ENCODE measurements at regions not wholly inside any gene's neighbourhood (a gene's known extent, or its start where the extent isn't known, plus 50 kb on each side); places are given as distances from the start of the nearest gene placed in this dataset.
"Not testable (repeated sequence)": the region's sequence is repeated elsewhere in the genome, so short reads cannot be mapped to it uniquely, and the experiment has no call there.

GRCh38 chr15:24485885-24486567 lies 189.5 kb upstream of the NPAP1 start:
- not testable (repeated sequence) for DNase-seq (ENCODE audit: low read depth); H3K4me3 ChIP-seq (ENCODE audit: low read depth, low read length)

- not testable (repeated sequence) for H3K4me3 ChIP-seq (ENCODE audit: low read depth, low read length); DNase-seq (ENCODE audit: low read depth)
Observed at GRCh38 chr15:24488164-24488907, 187.2 kb upstream of the NPAP1 start.

GRCh38 chr15:24505216-24505615 lies 170.4 kb upstream of the NPAP1 start:
- not testable (repeated sequence) for H3K4me3 ChIP-seq (ENCODE audit: low read depth, low read length)

GRCh38 chr15:24509714-24510113 lies 165.9 kb upstream of the NPAP1 start:
- not testable (repeated sequence) for DNase-seq (ENCODE audit: low read depth); H3K4me3 ChIP-seq (ENCODE audit: low read depth, low read length)

More at GRCh38 chr15:24505216-24505615, 170.4 kb upstream of the NPAP1 start:
- DNase-seq (ENCODE audit: low read depth), result not testable (repeated sequence)

GRCh38 chr15:24511598-24511997 lies 164.0 kb upstream of the NPAP1 start:
- DNase-seq (ENCODE audit: low read depth); H3K4me3 ChIP-seq (ENCODE audit: low read depth, low read length): not testable (repeated sequence)

GRCh38 chr15:24518772-24519171 lies 156.8 kb upstream of the NPAP1 start:
- not testable (repeated sequence) for DNase-seq (ENCODE audit: low read depth); H3K4me3 ChIP-seq (ENCODE audit: low read depth, low read length)

- not testable (repeated sequence) for H3K4me3 ChIP-seq (ENCODE audit: low read depth, low read length); DNase-seq (ENCODE audit: low read depth)
Observed at GRCh38 chr15:24531235-24531634, 144.3 kb upstream of the NPAP1 start.

- not testable (repeated sequence) for DNase-seq (ENCODE audit: low read depth)
Observed at GRCh38 chr15:24534032-24534431, 141.5 kb upstream of the NPAP1 start.

GRCh38 chr15:24557281-24557680 lies 118.3 kb upstream of the NPAP1 start:
- DNase-seq (ENCODE audit: low read depth); H3K4me3 ChIP-seq (ENCODE audit: low read depth, low read length): not testable (repeated sequence)

More at GRCh38 chr15:24534032-24534431, 141.5 kb upstream of the NPAP1 start:
- H3K4me3 ChIP-seq (ENCODE audit: low read depth, low read length), result not testable (repeated sequence)

- H3K4me3 ChIP-seq (ENCODE audit: low read depth, low read length), result no peak overlapping the region
- no peak for DNase-seq (ENCODE audit: low read depth)
- TF ChIP-seq CTCF (IDR thresholded peaks at IDR 0.05; ENCODE audit: insufficient read depth, low read depth, low read length), result no peak
Observed at GRCh38 chr15:24607636-24608035, 67.9 kb upstream of the NPAP1 start.

GRCh38 chr15:24617646-24618045 lies 57.9 kb upstream of the NPAP1 start:
- DNase-seq (ENCODE audit: low read depth), result no peak
- TF ChIP-seq CTCF (IDR thresholded peaks at IDR 0.05; ENCODE audit: insufficient read depth, low read depth, low read length), result no peak
- H3K4me3 ChIP-seq (ENCODE audit: low read depth, low read length), result no peak overlapping the region

- TF ChIP-seq CTCF (IDR thresholded peaks at IDR 0.05; ENCODE audit: insufficient read depth, low read depth, low read length), result no peak
- no peak for DNase-seq (ENCODE audit: low read depth)
- H3K4me3 ChIP-seq (ENCODE audit: low read depth, low read length), result no peak overlapping the region
Observed at GRCh38 chr15:24621630-24622215, 53.9 kb upstream of the NPAP1 start.

Data from fibroblast of villous mesenchyme (primary cell).